GM23338 (cell line): ENCODE measurements at regions not wholly inside any gene's neighbourhood (a gene's known extent, or its start where the extent isn't known, plus 50 kb on each side); places are given as distances from the start of the nearest gene placed in this dataset.

Experiments used
- ATAC-seq: fragments of 200-7000 bp; cut with Tn5 transposase; 3 replicates; pipeline ENCODE4 v1.9.1; 2020
- DNase-seq: peaks from one replicate; pipeline ENCODE4 v3.0.0-alpha.2; 2015; ENCODE audit warnings: low spot score
- H2AFZ ChIP-seq: fragments of 200-600 bp; sonication (generic); 2 replicates; pipeline ENCODE4 v1.8.0; 2016; ENCODE audit warnings: antibody characterized with exemption, mild to moderate bottlenecking, moderate library complexity
- H3F3A ChIP-seq: fragments of 200-600 bp; sonication (generic); replicated peaks from 2 replicates; pipeline ENCODE4 v1.8.0; 2017; ENCODE audit warnings: antibody characterized with exemption, mixed run types, low read depth
- H3K27ac ChIP-seq: fragments of 200-600 bp; sonication (generic); 2 replicates; pipeline ENCODE4 v1.6.1; 2016; ENCODE audit warnings: low read depth
- H3K27me3 ChIP-seq: fragments of 200-600 bp; sonication (generic); 2 replicates; pipeline ENCODE4 v1.8.0; 2016; ENCODE audit warnings: mild to moderate bottlenecking, mixed run types, moderate library complexity; ENCODE audit not compliant: insufficient read depth
- H3K36me3 ChIP-seq: fragments of 200-600 bp; sonication (generic); 2 replicates; pipeline ENCODE4 v1.8.0; 2016; ENCODE audit warnings: mild to moderate bottlenecking; ENCODE audit not compliant: insufficient read depth
- H3K4me1 ChIP-seq: fragments of 200-600 bp; sonication (generic); 2 replicates; pipeline ENCODE4 v1.8.0; 2016; ENCODE audit warnings: mild to moderate bottlenecking, moderate library complexity; ENCODE audit not compliant: insufficient read depth
- H3K4me2 ChIP-seq: fragments of 200-600 bp; sonication (generic); 2 replicates; pipeline ENCODE4 v1.7.1; 2017; ENCODE audit warnings: mixed run types
- H3K4me3 ChIP-seq: fragments of 200-600 bp; sonication (generic); 2 replicates; pipeline ENCODE4 v1.6.1; 2016; ENCODE audit warnings: mixed run types
- H3K79me2 ChIP-seq: fragments of 200-600 bp; sonication (generic); replicated peaks from 2 replicates; pipeline ENCODE4 v1.8.0; 2017; ENCODE audit warnings: mild to moderate bottlenecking; ENCODE audit not compliant: insufficient read depth
- H3K9me2 ChIP-seq: fragments of 200-600 bp; sonication (generic); 2 replicates; pipeline ENCODE4 v1.8.0; 2017; ENCODE audit not compliant: insufficient read depth
- H4K20me1 ChIP-seq: fragments of 200-600 bp; sonication (generic); replicated peaks from 2 replicates; pipeline ENCODE4 v1.8.0; 2017; ENCODE audit warnings: mild to moderate bottlenecking; ENCODE audit not compliant: insufficient read depth
- H3K27ac Mint-ChIP-seq: 2 replicates; pipeline ENCODE4 v1.8.0; 2020; ENCODE audit warnings: inconsistent platforms, mild to moderate bottlenecking, moderate library complexity, mixed read lengths
- H3K27me3 Mint-ChIP-seq: 3 replicates; pipeline ENCODE4 v1.8.0; 2022; ENCODE audit warnings: low read depth, mild to moderate bottlenecking, moderate library complexity, mixed read lengths, inconsistent platforms; ENCODE audit not compliant: insufficient read depth, poor library complexity
- H3K36me3 Mint-ChIP-seq: 3 replicates; pipeline ENCODE4 v1.8.0; 2021; ENCODE audit warnings: low read depth, mild to moderate bottlenecking, inconsistent platforms, moderate library complexity, mixed read lengths
- H3K4me1 Mint-ChIP-seq: 3 replicates; pipeline ENCODE4 v1.8.0; 2020; ENCODE audit warnings: mild to moderate bottlenecking, inconsistent platforms, mixed read lengths
- H3K4me3 Mint-ChIP-seq: 3 replicates; pipeline ENCODE4 v1.8.0; 2021; ENCODE audit warnings: moderate library complexity, mild to moderate bottlenecking, inconsistent platforms, mixed read lengths
- H3K9me3 Mint-ChIP-seq: 3 replicates; pipeline ENCODE4 v1.8.0; 2020; ENCODE audit warnings: moderate library complexity, mild to moderate bottlenecking, inconsistent platforms, mixed read lengths
- NANOG ChIP-seq: IDR thresholded peaks from 2 replicates; pipeline ENCODE4 v1.6.1; 2016; ENCODE audit warnings: antibody characterized with exemption, borderline replicate concordance
- POLR2AphosphoS5 ChIP-seq: IDR thresholded peaks from 2 replicates; pipeline ENCODE4 v1.6.1; 2016; ENCODE audit warnings: antibody characterized with exemption, low read depth
- STAT1 ChIP-seq: IDR thresholded peaks from one replicate; pipeline ENCODE4 v1.6.1; 2016; ENCODE audit warnings: antibody characterized with exemption; ENCODE audit not compliant: unreplicated experiment
- ZNF114 ChIP-seq: fragments of 250-450 bp; sonication (Bioruptor Pico); IDR thresholded peaks from 2 replicates; pipeline ENCODE4 v1.5.0; 2020; ENCODE audit warnings: mild to moderate bottlenecking, moderate library complexity
- ZNF331 ChIP-seq: fragments of 250-450 bp; sonication (Bioruptor Pico); IDR thresholded peaks from 2 replicates; pipeline ENCODE4 v1.5.0; 2020; ENCODE audit warnings: low read depth, mild to moderate bottlenecking, moderate library complexity
- ZNF462 ChIP-seq: fragments of 250-450 bp; sonication (Bioruptor Pico); IDR thresholded peaks from 2 replicates; pipeline ENCODE4 v1.5.0; 2020; ENCODE audit warnings: mild to moderate bottlenecking, moderate library complexity

GRCh38 chrX:22541926-22542325, 269.2 kb downstream of the CBLL2 start (continued):
- TF ChIP-seq ZNF462 (CRISPR knock-in tag), result no peak
- TF ChIP-seq ZNF114 (CRISPR knock-in tag), result no peak

GRCh38 chrX:22542641-22543040, 269.9 kb downstream of the CBLL2 start:
- Mint-ChIP-seq H3K36me3 (no peaks in the 10 kb centered on the region), H3K4me1 (peaks cover 2% of the 10 kb centered on the region; the same call in 2 of the 3 replicates), H3K27me3 (no peaks in the 10 kb centered on the region), H3K9me3 (no peaks in the 10 kb centered on the region), H3K4me3 (no peak overlapping the region), H3K27ac (no peak overlapping the region)
- Histone ChIP-seq H3K36me3 (no peaks in the 10 kb centered on the region), H3K27ac (no peak overlapping the region), H3K4me1 (no peaks in the 10 kb centered on the region), H3K9me2 (no peaks in the 10 kb centered on the region), H3K4me2 (no peak overlapping the region), H3F3A (no peaks in the 10 kb centered on the region), H3K27me3 (no peaks in the 10 kb centered on the region), H3K4me3 (no peak overlapping the region), H2AFZ (no peak overlapping the region), H3K79me2 (no peaks in the 10 kb centered on the region), H4K20me1 (no peaks in the 10 kb centered on the region)
- DNase-seq (no peak), ATAC-seq (no peak)
- TF ChIP-seq ZNF114 (CRISPR knock-in tag), result no peak
- no peak for TF ChIP-seq NANOG
- TF ChIP-seq STAT1, result no peak
- TF ChIP-seq POLR2AphosphoS5, result no peak
- no peak for TF ChIP-seq ZNF331 (CRISPR knock-in tag)
